Stimulated activated CD8-positive, alpha-beta memory T cell treated with anti-CD3 and anti-CD28 coated beads, Interleukin-4, amount 100 ng/mL, for 48 hours (primary cell): ENCODE measurements at regions not wholly inside any gene's neighbourhood (a gene's known extent, or its start where the extent isn't known, plus 50 kb on each side); places are given as distances from the start of the nearest gene placed in this dataset.
"Not testable (repeated sequence)": the region's sequence is repeated elsewhere in the genome, so short reads cannot be mapped to it uniquely, and the experiment has no call there.

Source experiments
- DNase-seq: peaks from one replicate; pipeline ENCODE4 v3.0.0-alpha.2; 2020

- DNase-seq = no peak
These were observed 128.0 kb downstream of the BARX2 start for GRCh38 chr11:129503646-129504045.

- no peak for DNase-seq
These were observed 129.6 kb downstream of the BARX2 start for GRCh38 chr11:129505266-129505665.

- DNase-seq = no peak
These were observed 132.5 kb downstream of the BARX2 start for GRCh38 chr11:129508163-129508562.

- DNase-seq = no peak
These were observed 152.6 kb downstream of the BARX2 start for GRCh38 chr11:129528296-129528695.

GRCh38 chr11:129530154-129530895 is 154.7 kb downstream of the BARX2 start:
- DNase-seq = no peak

GRCh38 chr11:129533395-129533794 is 157.7 kb downstream of the BARX2 start:
- no peak for DNase-seq

- no peak for DNase-seq
These were observed 160.7 kb downstream of the BARX2 start for GRCh38 chr11:129536338-129536737.

GRCh38 chr11:129538323-129538722 is 162.7 kb downstream of the BARX2 start:
- DNase-seq = no peak

GRCh38 chr11:129543515-129544290 is 168.1 kb downstream of the BARX2 start:
- DNase-seq = no peak

- no peak for DNase-seq
These were observed 169.0 kb downstream of the BARX2 start for GRCh38 chr11:129544691-129545090.

GRCh38 chr11:129546266-129546665 is 170.6 kb downstream of the BARX2 start:
- no peak for DNase-seq

- DNase-seq = no peak
These were observed 181.8 kb downstream of the BARX2 start for GRCh38 chr11:129557421-129557820.

GRCh38 chr11:129569007-129569406 is 193.4 kb downstream of the BARX2 start:
- no peak for DNase-seq

GRCh38 chr11:129572667-129573066 is 197.0 kb downstream of the BARX2 start:
- not testable (repeated sequence) for DNase-seq

GRCh38 chr11:129573161-129573560 is 197.5 kb downstream of the BARX2 start:
- DNase-seq = no peak

GRCh38 chr11:129574431-129574830 is 198.8 kb downstream of the BARX2 start:
- DNase-seq = no peak

- DNase-seq = no peak
These were observed 201.0 kb downstream of the BARX2 start for GRCh38 chr11:129576652-129577051.

- no peak for DNase-seq
These were observed 202.4 kb downstream of the BARX2 start for GRCh38 chr11:129578006-129578405.

GRCh38 chr11:129580278-129580677 is 204.6 kb downstream of the BARX2 start:
- DNase-seq = no peak

GRCh38 chr11:129584316-129584715 is 208.7 kb downstream of the BARX2 start:
- DNase-seq = no peak

- no peak for DNase-seq
These were observed 213.7 kb downstream of the BARX2 start for GRCh38 chr11:129589190-129589860.

GRCh38 chr11:129590030-129590752 is 214.5 kb downstream of the BARX2 start:
- DNase-seq = no peak
